ENCODE measurements at regions not wholly inside any gene's neighbourhood (a gene's known extent, or its start where the extent isn't known, plus 50 kb on each side); places are given as distances from the start of the nearest gene placed in this dataset.

DNA sequence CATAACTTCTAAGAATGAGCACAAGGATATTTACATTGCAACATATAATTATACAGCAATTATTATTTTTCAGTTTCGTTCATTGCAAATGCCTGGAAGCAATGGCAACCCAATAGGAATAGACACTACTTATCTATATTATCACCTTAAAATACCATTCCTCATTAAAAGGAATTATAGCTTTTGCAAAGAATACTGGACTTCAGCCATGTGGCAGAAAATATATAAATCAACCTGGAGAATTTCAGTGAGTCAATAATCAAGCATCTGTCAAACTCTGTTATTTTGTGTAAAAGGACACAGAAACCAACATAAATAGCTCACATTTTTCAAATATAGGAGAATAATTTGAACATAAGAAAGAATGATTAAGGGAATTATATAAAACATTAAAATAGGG, 96.1 kb upstream of the SEMA3C start:
- TF ChIP-seq, protein P1, sequence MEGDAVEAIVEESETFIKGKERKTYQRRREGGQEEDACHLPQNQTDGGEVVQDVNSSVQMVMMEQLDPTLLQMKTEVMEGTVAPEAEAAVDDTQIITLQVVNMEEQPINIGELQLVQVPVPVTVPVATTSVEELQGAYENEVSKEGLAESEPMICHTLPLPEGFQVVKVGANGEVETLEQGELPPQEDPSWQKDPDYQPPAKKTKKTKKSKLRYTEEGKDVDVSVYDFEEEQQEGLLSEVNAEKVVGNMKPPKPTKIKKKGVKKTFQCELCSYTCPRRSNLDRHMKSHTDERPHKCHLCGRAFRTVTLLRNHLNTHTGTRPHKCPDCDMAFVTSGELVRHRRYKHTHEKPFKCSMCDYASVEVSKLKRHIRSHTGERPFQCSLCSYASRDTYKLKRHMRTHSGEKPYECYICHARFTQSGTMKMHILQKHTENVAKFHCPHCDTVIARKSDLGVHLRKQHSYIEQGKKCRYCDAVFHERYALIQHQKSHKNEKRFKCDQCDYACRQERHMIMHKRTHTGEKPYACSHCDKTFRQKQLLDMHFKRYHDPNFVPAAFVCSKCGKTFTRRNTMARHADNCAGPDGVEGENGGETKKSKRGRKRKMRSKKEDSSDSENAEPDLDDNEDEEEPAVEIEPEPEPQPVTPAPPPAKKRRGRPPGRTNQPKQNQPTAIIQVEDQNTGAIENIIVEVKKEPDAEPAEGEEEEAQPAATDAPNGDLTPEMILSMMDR (IDR thresholded peaks at IDR 0.05) = no peak
- TF ChIP-seq POLR2A (IDR thresholded peaks at IDR 0.05) = no peak
